ENCODE measurements at regions not wholly inside any gene's neighbourhood (a gene's known extent, or its start where the extent isn't known, plus 50 kb on each side); places are given as distances from the start of the nearest gene placed in this dataset.

DNA sequence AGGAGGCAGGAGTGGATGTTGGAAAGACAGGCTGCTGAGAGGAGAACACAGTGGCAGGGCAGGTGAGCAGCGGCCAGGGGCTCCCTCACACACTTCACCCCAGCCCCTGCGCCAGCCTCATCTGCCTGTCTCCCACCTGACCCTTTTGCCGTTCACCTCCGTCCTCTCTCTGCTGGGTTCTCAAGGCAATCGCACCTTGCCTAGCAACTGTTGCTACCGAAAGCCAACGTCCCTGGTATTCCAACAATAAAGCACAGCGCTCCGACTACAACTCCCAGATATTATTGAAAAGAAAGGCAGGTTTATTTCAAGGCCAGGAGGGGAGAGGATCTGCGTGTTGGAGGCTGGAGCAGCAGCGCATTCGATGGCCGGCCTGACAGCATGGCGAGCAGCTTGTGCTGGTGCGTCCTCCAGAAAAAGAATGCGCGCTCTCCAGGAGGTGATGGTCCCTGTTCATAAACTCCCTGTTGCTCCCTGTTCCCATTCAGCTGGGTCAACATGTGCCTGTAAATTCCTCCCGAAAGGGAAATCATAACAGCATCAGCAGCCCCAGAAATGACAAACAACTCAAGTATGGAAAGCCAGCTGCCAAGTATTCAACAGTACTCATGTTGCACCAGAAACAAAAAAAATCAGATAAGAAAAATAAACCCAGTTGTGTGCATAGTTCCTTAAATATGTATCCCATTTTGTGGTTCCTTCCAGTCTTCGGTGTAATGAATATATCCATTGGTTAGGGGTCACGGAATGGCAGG, 153.0 kb upstream of the DIO3 start:
- TF ChIP-seq, protein P1, sequence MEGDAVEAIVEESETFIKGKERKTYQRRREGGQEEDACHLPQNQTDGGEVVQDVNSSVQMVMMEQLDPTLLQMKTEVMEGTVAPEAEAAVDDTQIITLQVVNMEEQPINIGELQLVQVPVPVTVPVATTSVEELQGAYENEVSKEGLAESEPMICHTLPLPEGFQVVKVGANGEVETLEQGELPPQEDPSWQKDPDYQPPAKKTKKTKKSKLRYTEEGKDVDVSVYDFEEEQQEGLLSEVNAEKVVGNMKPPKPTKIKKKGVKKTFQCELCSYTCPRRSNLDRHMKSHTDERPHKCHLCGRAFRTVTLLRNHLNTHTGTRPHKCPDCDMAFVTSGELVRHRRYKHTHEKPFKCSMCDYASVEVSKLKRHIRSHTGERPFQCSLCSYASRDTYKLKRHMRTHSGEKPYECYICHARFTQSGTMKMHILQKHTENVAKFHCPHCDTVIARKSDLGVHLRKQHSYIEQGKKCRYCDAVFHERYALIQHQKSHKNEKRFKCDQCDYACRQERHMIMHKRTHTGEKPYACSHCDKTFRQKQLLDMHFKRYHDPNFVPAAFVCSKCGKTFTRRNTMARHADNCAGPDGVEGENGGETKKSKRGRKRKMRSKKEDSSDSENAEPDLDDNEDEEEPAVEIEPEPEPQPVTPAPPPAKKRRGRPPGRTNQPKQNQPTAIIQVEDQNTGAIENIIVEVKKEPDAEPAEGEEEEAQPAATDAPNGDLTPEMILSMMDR (IDR thresholded peaks at IDR 0.05) = no peak
- no peak for TF ChIP-seq POLR2A (IDR thresholded peaks at IDR 0.05; ENCODE audit: low read depth)
